Loucy (cell line): ENCODE measurements at regions not wholly inside any gene's neighbourhood (a gene's known extent, or its start where the extent isn't known, plus 50 kb on each side); places are given as distances from the start of the nearest gene placed in this dataset.
"Not testable (repeated sequence)": the region's sequence is repeated elsewhere in the genome, so short reads cannot be mapped to it uniquely, and the experiment has no call there.

ENCODE experiments used
- H2AFZ ChIP-seq: fragments of 200-600 bp; sonication (generic); 2 replicates; pipeline ENCODE4 v1.6.0; 2016; ENCODE audit warnings: antibody characterized with exemption, mild to moderate bottlenecking, low read length, moderate library complexity
- H3F3A ChIP-seq: fragments of 200-600 bp; 2 replicates; pipeline ENCODE4 v1.6.0; 2016; ENCODE audit warnings: antibody characterized with exemption, low read depth, mild to moderate bottlenecking
- H3K27me3 ChIP-seq: fragments of 200-600 bp; sonication (generic); 2 replicates; pipeline ENCODE4 v1.6.1; 2014; ENCODE audit warnings: low read length, mild to moderate bottlenecking; ENCODE audit not compliant: insufficient read depth, poor library complexity, severe bottlenecking
- H3K36me3 ChIP-seq: fragments of 200-600 bp; sonication (generic); 2 replicates; pipeline ENCODE4 v1.6.1; 2016; ENCODE audit warnings: low read length; ENCODE audit not compliant: insufficient read depth
- H3K4me1 ChIP-seq: fragments of 200-600 bp; sonication (generic); 2 replicates; pipeline ENCODE4 v1.5.1; 2014; ENCODE audit warnings: low read length, mild to moderate bottlenecking; ENCODE audit not compliant: insufficient read depth, poor library complexity, severe bottlenecking
- H3K4me2 ChIP-seq: fragments of 200-600 bp; sonication (generic); 2 replicates; pipeline ENCODE4 v1.6.0; 2014; ENCODE audit warnings: antibody characterized with exemption, low read length, low read depth, mild to moderate bottlenecking; ENCODE audit not compliant: poor library complexity, severe bottlenecking
- H3K4me3 ChIP-seq: fragments of 200-600 bp; sonication (generic); 2 replicates; pipeline ENCODE4 v1.5.1; 2014; ENCODE audit warnings: low read length, mild to moderate bottlenecking, mixed read lengths; ENCODE audit not compliant: poor library complexity, severe bottlenecking
- H3K79me2 ChIP-seq: fragments of 200-600 bp; sonication (generic); 2 replicates; pipeline ENCODE4 v1.6.1; 2014; ENCODE audit warnings: low read length; ENCODE audit not compliant: insufficient read depth
- H3K9ac ChIP-seq: fragments of 200-600 bp; sonication (generic); 2 replicates; pipeline ENCODE4 v1.6.0; 2014; ENCODE audit warnings: mild to moderate bottlenecking, low read depth, low read length, moderate library complexity; ENCODE audit not compliant: poor library complexity, severe bottlenecking
- H3K9me2 ChIP-seq: fragments of 200-600 bp; sonication (generic); replicated peaks from 2 replicates; pipeline ENCODE4 v1.6.1; 2016; ENCODE audit warnings: low read depth, low read length, mixed read lengths
- H3K9me3 ChIP-seq: fragments of 200-600 bp; sonication (generic); 2 replicates; pipeline ENCODE4 v1.6.1; 2014; ENCODE audit warnings: mild to moderate bottlenecking, antibody characterized with exemption, low read length, low read depth; ENCODE audit not compliant: insufficient read depth
- H4K20me1 ChIP-seq: fragments of 200-600 bp; sonication (generic); 2 replicates; pipeline ENCODE4 v1.6.0; 2014; ENCODE audit warnings: antibody characterized with exemption, low read length, mild to moderate bottlenecking; ENCODE audit not compliant: insufficient read depth, poor library complexity, severe bottlenecking
- CTCF ChIP-seq: fragments of 200-600 bp; sonication (generic); conservative IDR thresholded peaks from 2 replicates; pipeline ENCODE4 v1.5.1; 2014; ENCODE audit warnings: mild to moderate bottlenecking, antibody characterized with exemption, low read length
- EZH2phosphoT487 ChIP-seq: fragments of 200-600 bp; IDR thresholded peaks from 2 replicates; pipeline ENCODE4 v1.6.1; 2018; ENCODE audit warnings: antibody characterized with exemption, mild to moderate bottlenecking, moderate library complexity, borderline replicate concordance

GRCh38 chr6:78781001-78781400 lies 86.3 kb upstream of the IRAK1BP1 start:
- no peak overlapping the region for H3K4me3 ChIP-seq
- H3K9me3 ChIP-seq, result no peaks in the 10 kb centered on the region
- H3K4me1 ChIP-seq, result no peaks in the 10 kb centered on the region
- H3K4me2 ChIP-seq, result no peak overlapping the region
- no peaks in the 10 kb centered on the region for H3K36me3 ChIP-seq
- H3F3A ChIP-seq, result no peaks in the 10 kb centered on the region
- no peaks in the 10 kb centered on the region for H3K79me2 ChIP-seq
- H3K27me3 ChIP-seq, result no peaks in the 10 kb centered on the region
- no peaks in the 10 kb centered on the region for H3K9me2 ChIP-seq
- no peak overlapping the region for H2AFZ ChIP-seq
- no peaks in the 10 kb centered on the region for H4K20me1 ChIP-seq
- TF ChIP-seq CTCF (no peak), EZH2phosphoT487 (no peak)
- H3K9ac ChIP-seq, result no peak overlapping the region

GRCh38 chr6:78783366-78783765 lies 84.0 kb upstream of the IRAK1BP1 start:
- not testable (repeated sequence) for H3K27me3 ChIP-seq, H3K36me3 ChIP-seq, H3K4me1 ChIP-seq, H3K79me2 ChIP-seq, H4K20me1 ChIP-seq, H3K4me2 ChIP-seq, H2AFZ ChIP-seq, H3K9me2 ChIP-seq, H3K9ac ChIP-seq, H3F3A ChIP-seq, H3K9me3 ChIP-seq, H3K4me3 ChIP-seq

- Histone ChIP-seq H2AFZ (no peak overlapping the region), H3K4me3 (no peak overlapping the region), H3K9ac (no peak overlapping the region), H3K9me3 (no peaks in the 10 kb centered on the region), H3F3A (no peaks in the 10 kb centered on the region), H3K36me3 (no peaks in the 10 kb centered on the region), H3K9me2 (0 out of 2 replicates have a peak, but pooled peaks cover 3% of the 10 kb centered on the region), H3K4me1 (no peaks in the 10 kb centered on the region), H3K4me2 (no peak overlapping the region), H3K79me2 (no peaks in the 10 kb centered on the region), H3K27me3 (no peaks in the 10 kb centered on the region), H4K20me1 (no peaks in the 10 kb centered on the region)
- TF ChIP-seq EZH2phosphoT487, result no peak
- no peak for TF ChIP-seq CTCF
Observed at GRCh38 chr6:78797270-78797669, 70.1 kb upstream of the IRAK1BP1 start.

- no peak for TF ChIP-seq CTCF
- TF ChIP-seq EZH2phosphoT487, result no peak
- Histone ChIP-seq H3K4me1 (no peaks in the 10 kb centered on the region), H3K4me2 (no peak overlapping the region), H3K9me3 (no peaks in the 10 kb centered on the region), H3K4me3 (no peak overlapping the region), H2AFZ (no peak overlapping the region), H4K20me1 (no peaks in the 10 kb centered on the region), H3K27me3 (no peaks in the 10 kb centered on the region), H3K9me2 (0 out of 2 replicates have a peak, but pooled peaks cover 3% of the 10 kb centered on the region), H3K79me2 (no peaks in the 10 kb centered on the region), H3K9ac (no peak overlapping the region), H3F3A (no peaks in the 10 kb centered on the region), H3K36me3 (no peaks in the 10 kb centered on the region)
Observed at GRCh38 chr6:78799682-78800081, 67.7 kb upstream of the IRAK1BP1 start.

- not testable (repeated sequence) for H2AFZ ChIP-seq, H3K4me2 ChIP-seq, H3K4me1 ChIP-seq, H3K9me3 ChIP-seq, H3K79me2 ChIP-seq, H3K36me3 ChIP-seq, H3K4me3 ChIP-seq, H3K9ac ChIP-seq, H4K20me1 ChIP-seq, H3F3A ChIP-seq, H3K9me2 ChIP-seq, H3K27me3 ChIP-seq
Observed at GRCh38 chr6:78806792-78807191, 60.6 kb upstream of the IRAK1BP1 start.
